NCI-H524 (cell line): ENCODE measurements at regions not wholly inside any gene's neighbourhood (a gene's known extent, or its start where the extent isn't known, plus 50 kb on each side); places are given as distances from the start of the nearest gene placed in this dataset.
A peak's percentile ranks its signal among the peaks of the same experiment; 100 is the strongest.

ENCODE experiments used
- DNase-seq, 2 experiments: peaks; one replicate each; lab custom pipeline; 2025; lab: John Stamatoyannopoulos, UW

DNA sequence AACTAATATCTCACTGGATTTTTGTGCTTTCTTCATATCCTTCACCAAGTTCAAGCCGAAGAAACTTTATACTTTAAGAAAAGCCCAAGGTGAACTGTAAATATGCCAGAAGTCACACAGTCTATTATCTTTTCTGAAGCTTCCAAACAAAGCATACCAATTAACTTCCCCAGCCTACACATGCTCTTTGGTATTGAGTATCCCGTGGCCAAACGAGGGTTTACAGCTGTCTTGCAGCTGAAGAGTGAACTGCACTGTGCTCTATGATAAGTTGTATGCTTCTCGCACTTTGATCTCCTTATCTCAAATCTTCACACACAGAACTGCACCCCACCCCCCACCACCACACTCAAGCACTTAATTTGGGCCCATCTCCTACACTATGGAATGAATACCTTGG lies 215.6 kb upstream of the VEPH1 start:
- DNase-seq = no peak

DNA sequence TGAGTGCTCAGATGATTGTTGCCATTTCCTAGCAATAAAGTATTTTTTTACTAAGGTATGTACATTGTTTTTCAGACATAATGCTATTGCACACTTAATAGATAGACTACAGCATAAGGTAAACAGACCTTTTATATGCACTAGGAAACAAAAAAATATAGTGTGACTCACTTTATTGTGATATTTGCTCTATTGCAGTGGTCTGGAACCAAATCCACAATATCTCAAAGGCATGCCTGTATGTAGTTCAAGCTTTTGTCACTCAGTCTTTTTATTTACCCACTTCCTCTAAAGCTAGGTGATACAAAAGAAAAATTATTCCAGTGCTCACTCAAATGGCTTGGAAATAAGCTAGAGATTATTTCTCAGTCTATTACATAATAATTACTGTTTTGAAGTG lies 209.9 kb upstream of the VEPH1 start:
- DNase-seq = no peak

DNA sequence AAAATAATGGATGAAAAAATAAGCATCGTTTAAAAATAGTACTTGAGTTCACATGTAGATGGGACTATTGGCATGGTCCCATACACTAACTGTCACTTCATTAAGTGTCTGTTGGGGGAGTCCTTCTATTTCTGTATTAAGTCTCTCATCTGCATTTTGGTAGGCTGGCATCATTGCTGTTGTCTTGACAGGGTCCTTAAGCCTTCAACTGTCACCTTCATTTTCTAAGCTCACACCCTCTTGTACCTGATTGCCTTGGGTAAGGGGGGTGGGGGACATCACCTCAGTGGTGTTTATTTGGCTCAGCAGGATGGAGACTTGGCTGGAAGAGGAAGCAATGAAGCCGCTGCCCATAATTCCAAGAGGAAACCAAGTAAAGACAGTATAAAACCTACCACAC lies 202.0 kb upstream of the VEPH1 start:
- DNase-seq = no peak

DNA sequence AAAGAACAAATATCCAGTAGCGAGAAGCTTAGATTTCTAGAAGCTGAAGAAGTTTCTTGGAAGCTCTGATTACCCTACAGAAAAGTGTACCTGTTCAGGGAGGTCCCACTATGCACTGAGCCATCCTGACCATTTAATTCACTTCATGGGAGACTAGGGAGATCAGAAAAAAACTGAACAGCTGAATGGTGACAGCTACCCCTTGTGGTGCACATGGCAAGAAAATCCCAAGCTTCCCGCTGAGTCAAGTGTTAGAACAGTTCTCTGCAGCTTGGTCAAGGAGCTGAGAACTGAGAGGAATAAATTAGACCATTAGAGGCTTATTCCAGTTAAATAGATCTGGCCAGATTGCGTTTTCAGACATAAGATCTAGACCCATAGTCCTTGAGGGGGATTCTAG lies 197.2 kb upstream of the VEPH1 start:
- DNase-seq = peak; percentile 50 to 61

- DNase-seq = no peak
Observed at GRCh38 chr3:157695586-157695985, 192.4 kb upstream of the VEPH1 start.

DNA sequence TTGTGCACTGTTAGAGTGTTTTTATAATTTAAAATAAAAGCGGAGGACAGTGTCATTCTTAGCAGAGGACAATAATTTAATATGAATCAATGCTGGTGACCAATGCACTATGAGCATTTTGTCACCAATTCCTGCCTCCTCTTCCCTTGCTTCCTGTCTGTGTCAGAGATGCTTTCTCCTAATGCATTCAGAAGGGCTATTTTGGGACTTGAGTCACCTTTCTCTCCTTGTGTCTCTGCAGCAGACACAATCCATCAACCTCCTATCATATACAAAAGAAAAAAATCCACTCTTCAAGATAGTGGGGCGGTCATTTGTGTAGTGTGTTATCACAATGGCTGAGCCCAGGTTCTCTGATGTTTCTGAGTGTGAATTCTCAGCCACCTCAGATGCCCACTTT lies 191.9 kb upstream of the VEPH1 start:
- no peak for DNase-seq

- DNase-seq = no peak
Observed at GRCh38 chr3:157693762-157694161, 190.5 kb upstream of the VEPH1 start.

- DNase-seq = no peak
Observed at GRCh38 chr3:157692468-157692867, 189.3 kb upstream of the VEPH1 start.

DNA sequence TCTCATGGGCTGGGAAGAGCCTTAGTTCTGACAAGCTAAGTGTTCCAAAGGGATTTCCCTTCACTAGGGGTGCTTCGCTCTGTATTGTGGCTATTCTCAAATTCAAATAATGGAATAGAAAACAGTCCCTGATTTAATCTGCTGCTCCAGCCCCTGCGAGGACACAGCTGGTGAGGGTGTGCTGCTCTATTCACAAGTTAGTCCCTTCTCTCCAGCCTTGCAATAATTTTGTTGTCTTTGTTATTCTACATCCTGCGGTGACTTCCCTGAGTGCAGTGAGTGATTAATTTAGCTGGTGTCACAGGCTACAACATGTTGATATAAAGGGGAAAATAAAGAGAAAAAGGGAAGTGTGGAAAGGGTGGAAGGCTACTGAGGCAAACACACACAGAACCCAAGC lies 180.5 kb upstream of the VEPH1 start:
- no peak for DNase-seq

DNA sequence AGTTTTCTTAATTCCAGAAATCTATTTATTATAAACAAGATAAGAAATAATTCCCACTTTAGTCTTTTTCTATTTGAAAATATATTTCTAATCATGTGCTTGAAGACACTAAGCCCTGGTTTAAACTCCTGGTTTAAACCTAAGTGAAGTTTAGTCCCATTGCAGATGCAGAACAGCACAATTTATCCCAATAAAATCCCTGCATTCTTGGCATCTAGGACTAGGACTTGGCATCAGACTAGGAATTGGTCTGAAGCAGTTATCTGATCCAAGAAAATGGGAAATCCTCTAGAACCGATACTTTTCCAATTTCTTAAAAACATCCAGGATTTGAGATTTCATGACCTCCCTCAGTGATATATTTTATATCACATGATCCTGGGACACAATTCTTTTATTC lies 168.8 kb upstream of the VEPH1 start:
- DNase-seq = no peak

DNA sequence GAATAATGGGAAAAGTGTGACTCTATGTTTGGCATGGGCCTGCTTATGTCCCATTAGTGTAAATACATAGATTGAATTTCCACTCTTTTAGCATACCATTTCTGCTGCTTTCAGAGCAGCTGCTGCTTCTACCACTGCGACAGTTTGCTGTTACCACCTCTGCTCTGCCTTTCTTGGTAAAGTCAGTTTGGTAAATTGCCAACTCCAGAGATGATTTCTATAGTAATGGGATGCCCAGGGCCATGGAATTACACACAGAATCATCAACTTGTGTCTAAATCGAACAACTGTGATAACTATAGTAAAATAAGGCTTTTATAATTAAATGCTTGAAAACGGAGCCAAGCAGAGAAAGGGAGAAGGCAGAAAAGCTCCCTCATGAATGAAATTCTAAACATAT lies 168.4 kb upstream of the VEPH1 start:
- DNase-seq = peak in 1 of 2 experiments; percentile 48

GRCh38 chr3:157669416-157669815 lies 166.2 kb upstream of the VEPH1 start:
- DNase-seq = peak; percentile 82 to 92

GRCh38 chr3:157667493-157667892 lies 164.3 kb upstream of the VEPH1 start:
- DNase-seq = no peak

- no peak for DNase-seq
Observed at GRCh38 chr3:157662171-157662570, 159.0 kb upstream of the VEPH1 start.

DNA sequence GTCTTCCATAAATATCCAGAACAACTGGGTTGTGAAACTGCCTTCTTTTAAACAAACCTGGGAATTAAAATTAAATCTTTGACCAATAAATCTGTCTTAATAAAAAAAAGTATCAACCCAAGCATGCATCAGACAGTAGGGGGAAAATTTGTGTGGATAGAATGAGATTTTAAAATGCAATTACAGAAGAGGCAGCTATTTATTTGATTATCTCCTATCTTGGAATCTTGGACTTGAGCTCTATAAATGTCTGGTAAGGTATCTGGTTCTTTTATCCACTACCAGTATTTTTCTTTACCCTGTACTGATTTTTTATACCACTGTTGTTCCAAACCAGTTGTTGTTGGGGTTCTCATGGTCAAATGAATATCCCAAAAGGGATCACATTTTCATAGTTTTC lies 157.6 kb upstream of the VEPH1 start:
- no peak for DNase-seq

GRCh38 chr3:157652366-157652765 lies 149.2 kb upstream of the VEPH1 start:
- DNase-seq = no peak

GRCh38 chr3:157650699-157651098 lies 147.5 kb upstream of the VEPH1 start:
- DNase-seq = no peak

DNA sequence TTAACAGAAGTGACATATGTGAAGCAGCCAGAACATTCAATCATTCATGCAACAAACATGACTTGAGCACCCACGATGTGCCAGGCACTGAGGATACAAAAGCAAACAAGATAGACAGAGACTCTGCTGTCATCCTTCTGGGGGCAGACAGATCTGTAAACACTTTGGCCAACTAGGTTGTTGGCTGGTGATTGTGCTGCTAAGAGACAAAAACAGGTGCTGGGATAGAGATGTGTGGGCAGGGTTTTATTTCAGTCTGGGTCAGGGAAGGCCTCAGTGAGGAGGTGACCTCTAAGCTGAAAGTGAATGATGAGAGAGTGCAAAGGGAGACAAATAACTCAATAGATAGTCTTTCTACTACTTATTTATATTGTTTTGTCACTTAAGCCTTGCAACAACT lies 147.0 kb upstream of the VEPH1 start:
- DNase-seq = no peak

- no peak for DNase-seq
Observed at GRCh38 chr3:157649511-157649910, 146.3 kb upstream of the VEPH1 start.

DNA sequence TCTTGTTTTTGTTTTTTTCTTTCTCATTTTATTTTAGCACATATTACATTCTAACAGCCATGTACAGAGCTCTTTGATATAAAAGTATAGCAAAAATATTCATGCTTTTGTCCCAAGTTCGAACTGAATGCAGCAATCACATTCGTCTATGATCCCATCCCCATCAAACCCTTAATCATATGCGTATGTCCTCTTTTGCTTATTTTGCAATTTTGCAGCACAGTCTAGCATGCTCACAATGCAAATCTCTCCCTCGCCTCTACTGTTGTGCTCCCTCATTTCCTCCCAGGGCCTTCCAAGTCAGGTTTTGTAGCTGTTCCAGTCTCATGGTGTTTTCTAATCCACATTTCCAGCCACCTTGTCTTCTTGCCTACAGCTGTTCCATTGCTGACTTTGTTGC lies 144.6 kb upstream of the VEPH1 start:
- DNase-seq = no peak

GRCh38 chr3:157639756-157640426 lies 136.7 kb upstream of the VEPH1 start:
- no peak for DNase-seq

- DNase-seq = no peak
Observed at GRCh38 chr3:157637866-157638265, 134.7 kb upstream of the VEPH1 start.

DNA sequence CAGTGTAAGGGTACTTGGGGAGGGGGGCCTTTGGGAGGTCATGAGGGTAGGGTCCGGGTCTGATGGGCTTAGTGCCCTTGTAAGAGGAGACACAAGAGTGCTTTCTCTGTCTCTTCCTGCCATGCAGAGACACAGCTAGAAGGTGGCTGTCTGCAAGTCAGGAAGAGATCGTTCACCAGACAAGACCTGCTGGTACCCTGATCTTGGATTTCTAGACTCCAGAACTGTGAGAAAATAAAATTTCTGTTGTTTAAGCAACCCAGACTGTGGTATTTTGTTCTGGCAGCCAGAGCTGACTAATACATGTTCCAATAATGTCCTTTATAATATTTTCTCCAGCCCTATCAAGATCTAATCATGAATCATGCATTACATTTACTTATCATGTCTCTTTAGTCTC lies 130.0 kb upstream of the VEPH1 start:
- DNase-seq = no peak

DNA sequence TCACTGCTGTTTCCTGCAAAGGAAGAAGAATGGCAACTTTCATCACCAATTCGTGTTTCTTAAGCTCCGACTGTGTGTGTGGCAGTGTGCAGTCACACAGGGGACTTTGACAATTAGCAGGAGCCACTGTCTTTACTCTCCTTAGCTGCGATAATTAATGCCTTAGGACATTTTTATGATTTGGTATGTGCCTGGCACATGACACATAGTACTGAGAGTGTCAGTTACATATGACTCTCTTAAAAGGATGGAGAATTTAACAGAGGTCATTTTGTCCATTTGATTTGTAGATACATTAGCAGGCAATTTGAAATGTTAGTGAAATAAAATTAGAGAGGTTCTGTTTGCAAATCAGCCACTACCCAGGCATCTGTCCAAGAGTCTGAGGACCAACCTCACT lies 128.9 kb upstream of the VEPH1 start:
- no peak for DNase-seq

DNA sequence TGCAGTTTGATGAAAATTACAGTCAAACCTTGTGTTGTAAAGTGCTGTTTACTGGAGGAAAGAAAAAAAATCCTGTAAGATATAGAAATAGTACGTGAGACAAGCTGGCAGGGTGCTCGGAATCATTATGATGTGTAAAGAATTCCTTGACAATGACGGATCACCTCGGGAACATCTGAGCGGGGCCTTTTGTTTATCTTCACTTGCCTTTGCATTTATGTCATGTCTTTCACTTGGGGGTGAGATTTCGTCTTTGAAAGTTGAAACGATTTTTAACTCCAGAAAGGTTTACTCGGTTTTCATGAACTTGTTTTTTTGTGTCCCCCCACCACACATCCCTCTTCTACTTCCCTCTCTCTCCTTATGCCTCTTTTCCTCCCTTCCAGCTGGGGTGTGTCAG lies 128.3 kb upstream of the VEPH1 start:
- DNase-seq = no peak
